Lower leg skin (tissue), 4 donors: ENCODE measurements at regions not wholly inside any gene's neighbourhood (a gene's known extent, or its start where the extent isn't known, plus 50 kb on each side); places are given as distances from the start of the nearest gene placed in this dataset.

Source experiments
- DNase-seq, 2 donors: peaks; one replicate each; pipeline ENCODE4 v3.0.0-alpha.2; 2019; ENCODE audit warnings: low spot score in 2 of 2
- H3K4me3 ChIP-seq: fragments of 200-600 bp; sonication (generic); 2 replicates; pipeline ENCODE4 v1.5.1; 2017; ENCODE audit warnings: mild to moderate bottlenecking, low read depth; ENCODE audit not compliant: poor library complexity, severe bottlenecking
- POLR2A ChIP-seq, 2 donors: fragments of 450-650 bp; IDR thresholded peaks; one replicate each; pipeline ENCODE4 v1.6.1; 2016 to 2017; ENCODE audit warnings: antibody characterized with exemption in 2 of 2, mild to moderate bottlenecking in 1 of 2, moderate library complexity in 1 of 2
- WGBS, 2 donors: methylation state at CpG; one replicate each; pipeline ENCODE4 v1.1.5; 2018; 5-methylcytosine and 5-hydroxymethylcytosine counted together
- intact Hi-C: fragments of 100-400 bp; cut with DNase I; formaldehyde crosslinking; loops from one replicate; pipeline ENCODE4 v1.15.0; 2023; ENCODE audit warnings: low total_unique reads
- TF ChIP-seq, protein P1 (sequence below), 3 donors: fragments of 450-650 bp; IDR thresholded peaks; one replicate each; pipeline ENCODE4 v1.5.1; 2016; ENCODE audit warnings: antibody characterized with exemption in 3 of 3, mild to moderate bottlenecking in 3 of 3, moderate library complexity in 2 of 3

DNA sequence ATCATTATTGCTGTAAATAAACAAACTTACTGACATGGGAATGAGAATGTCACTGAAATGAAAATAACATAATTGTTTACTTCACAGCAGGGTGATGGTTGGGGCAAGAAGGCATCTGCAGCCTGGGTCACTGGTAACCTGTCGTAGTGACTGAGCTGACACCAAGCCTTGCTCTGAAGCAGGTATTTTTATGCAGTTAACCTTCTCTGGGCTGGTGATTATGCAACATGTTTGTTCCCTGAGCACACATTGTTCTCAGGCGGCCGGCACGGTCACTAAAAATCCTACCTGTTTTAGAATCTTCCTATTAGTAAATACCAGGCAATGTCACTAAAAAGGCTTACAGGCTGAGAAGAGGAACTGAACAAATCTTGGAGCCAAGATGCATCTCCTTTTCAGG, 157.7 kb upstream of the NR3C1 start:
- DNase-seq = no peak
- no peak overlapping the region for H3K4me3 ChIP-seq
- TF ChIP-seq, protein P1, sequence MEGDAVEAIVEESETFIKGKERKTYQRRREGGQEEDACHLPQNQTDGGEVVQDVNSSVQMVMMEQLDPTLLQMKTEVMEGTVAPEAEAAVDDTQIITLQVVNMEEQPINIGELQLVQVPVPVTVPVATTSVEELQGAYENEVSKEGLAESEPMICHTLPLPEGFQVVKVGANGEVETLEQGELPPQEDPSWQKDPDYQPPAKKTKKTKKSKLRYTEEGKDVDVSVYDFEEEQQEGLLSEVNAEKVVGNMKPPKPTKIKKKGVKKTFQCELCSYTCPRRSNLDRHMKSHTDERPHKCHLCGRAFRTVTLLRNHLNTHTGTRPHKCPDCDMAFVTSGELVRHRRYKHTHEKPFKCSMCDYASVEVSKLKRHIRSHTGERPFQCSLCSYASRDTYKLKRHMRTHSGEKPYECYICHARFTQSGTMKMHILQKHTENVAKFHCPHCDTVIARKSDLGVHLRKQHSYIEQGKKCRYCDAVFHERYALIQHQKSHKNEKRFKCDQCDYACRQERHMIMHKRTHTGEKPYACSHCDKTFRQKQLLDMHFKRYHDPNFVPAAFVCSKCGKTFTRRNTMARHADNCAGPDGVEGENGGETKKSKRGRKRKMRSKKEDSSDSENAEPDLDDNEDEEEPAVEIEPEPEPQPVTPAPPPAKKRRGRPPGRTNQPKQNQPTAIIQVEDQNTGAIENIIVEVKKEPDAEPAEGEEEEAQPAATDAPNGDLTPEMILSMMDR (IDR thresholded peaks at IDR 0.05) = no peak
- no peak for TF ChIP-seq POLR2A (IDR thresholded peaks at IDR 0.05)
- intact Hi-C loops = no loop called here
- 91 to 97% methylated on average over 4 of the region's 4 CpGs for WGBS, 2 donors

DNA sequence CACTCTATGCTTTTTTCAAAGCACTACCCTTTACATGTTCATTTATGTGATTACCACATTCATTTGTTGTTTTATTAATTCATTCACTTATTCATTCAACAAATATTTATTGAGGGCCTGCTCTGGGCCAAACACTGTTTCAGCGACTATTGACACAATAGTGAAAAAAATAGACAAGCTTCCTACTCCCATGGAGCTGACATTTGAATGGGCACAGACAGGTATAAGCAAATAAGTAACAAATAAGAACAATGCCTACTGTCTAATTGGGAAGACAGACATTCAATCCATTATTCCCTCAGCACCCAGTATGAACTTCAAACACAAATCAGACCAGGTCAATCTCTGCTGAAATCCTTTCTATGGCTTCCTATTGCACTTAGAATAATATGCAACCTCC, 156.9 kb upstream of the NR3C1 start:
- intact Hi-C loops = no loop called here
- WGBS, 2 donors = 84 to 91% methylated on average over 1 of the region's 1 CpG
- TF ChIP-seq POLR2A (IDR thresholded peaks at IDR 0.05) = no peak
- TF ChIP-seq, protein P1 (IDR thresholded peaks at IDR 0.05) = no peak
- DNase-seq = no peak
- no peak overlapping the region for H3K4me3 ChIP-seq

DNA sequence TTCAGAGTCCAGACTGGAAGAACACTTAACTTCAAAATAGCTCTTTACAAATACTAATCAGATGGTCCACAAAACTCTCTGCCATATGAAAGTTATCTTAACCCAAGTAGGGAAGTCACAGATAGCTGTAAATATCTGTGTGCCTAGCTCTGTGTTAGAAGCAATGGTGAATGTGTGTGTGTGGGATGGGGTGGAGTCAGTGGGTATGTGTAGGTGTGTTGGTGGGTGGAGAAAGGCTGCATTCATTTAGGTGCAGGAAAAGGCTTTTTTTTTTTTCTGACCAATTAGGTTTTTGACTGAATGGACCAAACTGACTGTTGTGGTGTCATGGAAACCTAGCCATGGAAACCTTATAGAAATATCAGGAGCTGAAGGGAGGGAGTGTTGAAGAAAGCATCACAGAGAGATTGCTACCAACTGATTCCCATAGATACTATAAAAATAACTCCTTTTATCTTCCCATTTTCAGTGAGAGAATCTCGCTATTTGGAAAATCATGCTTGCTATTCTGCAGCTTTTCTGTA, 156.2 kb upstream of the NR3C1 start:
- TF ChIP-seq, protein P1 (IDR thresholded peaks at IDR 0.05) = no peak
- no peak for TF ChIP-seq POLR2A (IDR thresholded peaks at IDR 0.05)
- H3K4me3 ChIP-seq = no peak overlapping the region
- no peak for DNase-seq
- intact Hi-C loops = no loop called here
- WGBS, 2 donors = 84 to 88% methylated on average over 1 of the region's 1 CpG

DNA sequence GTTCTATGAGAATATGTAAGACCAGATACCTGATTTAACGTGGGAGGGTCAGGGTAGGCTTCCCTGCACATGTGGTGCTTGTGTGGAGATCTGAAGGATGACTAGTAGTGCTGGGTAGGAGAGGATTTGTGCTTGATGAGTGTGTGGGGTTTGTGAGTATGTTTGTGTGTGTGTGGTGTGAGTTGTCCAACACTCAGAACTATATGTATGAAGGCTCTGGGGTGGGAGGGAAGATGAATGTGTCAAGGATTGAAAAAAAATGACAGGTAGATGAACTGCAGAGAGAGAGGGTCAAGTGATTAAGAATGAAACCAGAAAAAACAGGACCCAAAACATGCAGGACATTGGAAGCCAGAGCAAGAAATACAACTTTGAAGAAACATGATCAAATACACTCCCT, 154.6 kb upstream of the NR3C1 start:
- intact Hi-C loops = no loop called here
- TF ChIP-seq, protein P1 (IDR thresholded peaks at IDR 0.05) = no peak
- TF ChIP-seq POLR2A (IDR thresholded peaks at IDR 0.05) = no peak
- DNase-seq = no peak
- no peak overlapping the region for H3K4me3 ChIP-seq
- WGBS, 2 donors = 90 to 97% methylated on average over 1 of the region's 1 CpG

DNA sequence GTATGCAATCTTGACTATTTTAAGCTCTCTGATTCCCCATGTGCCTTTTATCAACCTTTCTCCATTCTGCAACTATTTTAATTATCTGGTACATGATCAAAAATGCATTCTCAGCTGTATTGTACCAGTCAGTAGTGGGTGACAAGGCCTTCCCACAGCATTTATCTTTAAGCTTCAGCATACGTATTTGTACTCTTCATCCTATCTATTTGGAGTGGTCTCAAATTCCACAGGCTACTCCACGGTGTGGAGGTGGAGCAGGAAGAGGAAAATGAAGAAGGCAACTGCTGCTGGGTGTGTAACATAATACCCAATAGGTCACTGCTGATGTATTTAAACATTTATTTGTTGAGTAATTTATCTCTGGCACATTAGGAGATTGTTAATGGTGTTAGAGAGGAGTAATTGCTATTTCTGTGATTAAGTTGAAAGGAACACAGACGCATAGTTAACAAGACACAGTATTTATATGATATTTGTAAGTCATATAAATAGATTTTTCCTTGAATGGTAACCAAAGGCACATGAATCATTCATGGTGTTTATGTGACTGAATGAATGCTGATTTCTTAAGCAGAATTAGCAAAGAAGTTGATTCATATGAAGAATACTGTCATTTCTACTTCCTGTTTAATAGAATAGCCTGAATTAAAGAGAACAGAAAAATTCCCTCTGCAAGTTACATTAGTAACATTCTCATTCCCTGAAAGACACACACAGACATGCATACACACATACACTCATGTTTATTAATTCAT, 153.8 kb upstream of the NR3C1 start:
- no peak for DNase-seq
- TF ChIP-seq, protein P1 (IDR thresholded peaks at IDR 0.05) = no peak
- no peak for TF ChIP-seq POLR2A (IDR thresholded peaks at IDR 0.05)
- intact Hi-C loops = no loop called here
- H3K4me3 ChIP-seq = no peak overlapping the region
- 40 to 49% methylated on average over 3 of the region's 3 CpGs for WGBS, 2 donors
